Body of pancreas (tissue), 4 donors: ENCODE measurements at regions not wholly inside any gene's neighbourhood (a gene's known extent, or its start where the extent isn't known, plus 50 kb on each side); places are given as distances from the start of the nearest gene placed in this dataset.

Experiments
- ATAC-seq: fragments of 150-250 bp; one replicate; pipeline ENCODE4 v1.9.1; 2016
- DNase-seq, 4 donors: peaks; one replicate each; pipeline ENCODE4 v3.0.0-alpha.2; 2019
- H3K27ac ChIP-seq, 4 donors: fragments of 200-600 bp; sonication (generic); 1 replicate in 3 of 4; 2 replicates in 1 of 4; pipeline versions ENCODE4 v1.5.1 to v1.6.1; 2016 to 2019; ENCODE audit warnings: mild to moderate bottlenecking in 1 of 4, mixed read lengths in 1 of 4, moderate library complexity in 1 of 4
- H3K27me3 ChIP-seq, 2 donors: fragments of 200-600 bp; sonication (generic); one replicate each; pipeline ENCODE4 v1.6.0; 2016; ENCODE audit warnings: mild to moderate bottlenecking in 1 of 2
- H3K36me3 ChIP-seq, 2 donors: fragments of 200-600 bp; sonication (generic); replicated peaks in 1 of 2; 2 replicates each; pipeline ENCODE4 v1.5.1; 2016; ENCODE audit warnings: low read depth in 2 of 2; ENCODE audit not compliant: insufficient read depth in 1 of 2
- H3K4me1 ChIP-seq: fragments of 200-600 bp; sonication (generic); one replicate; pipeline ENCODE4 v1.6.0; 2016
- H3K4me3 ChIP-seq, 2 donors: fragments of 200-600 bp; sonication (generic); 1 replicate in 1 of 2; 2 replicates in 1 of 2; pipeline ENCODE4 v1.5.1; 2016 to 2019
- H3K9me3 ChIP-seq, 3 donors: fragments of 200-600 bp; sonication (generic); 1 replicate in 2 of 3; 2 replicates in 1 of 3; pipeline ENCODE4 v1.5.1; 2016
- POLR2A ChIP-seq, 3 donors: fragments of 450-650 bp; IDR thresholded peaks; one replicate each; pipeline ENCODE4 v1.6.1; 2016; ENCODE audit warnings: antibody characterized with exemption in 3 of 3, mild to moderate bottlenecking in 2 of 3
- WGBS, 2 donors: methylation state at CpG; one replicate each; pipeline ENCODE4 v1.1.5; 2017; 5-methylcytosine and 5-hydroxymethylcytosine counted together
- intact Hi-C: fragments of 100-400 bp; cut with DNase I; formaldehyde crosslinking; loops from one replicate; pipeline ENCODE4 v1.15.1; 2023
- TF ChIP-seq, protein P1 (sequence below), 7 experiments: fragments of 450-650 bp in 4 of 7; fragments of 200-600 bp in 3 of 7; sonication (generic) in 3 of 7; IDR thresholded peaks; one replicate each; pipeline ENCODE4 v1.5.1; 2016 to 2019; ENCODE audit warnings: antibody characterized with exemption in 7 of 7

DNA sequence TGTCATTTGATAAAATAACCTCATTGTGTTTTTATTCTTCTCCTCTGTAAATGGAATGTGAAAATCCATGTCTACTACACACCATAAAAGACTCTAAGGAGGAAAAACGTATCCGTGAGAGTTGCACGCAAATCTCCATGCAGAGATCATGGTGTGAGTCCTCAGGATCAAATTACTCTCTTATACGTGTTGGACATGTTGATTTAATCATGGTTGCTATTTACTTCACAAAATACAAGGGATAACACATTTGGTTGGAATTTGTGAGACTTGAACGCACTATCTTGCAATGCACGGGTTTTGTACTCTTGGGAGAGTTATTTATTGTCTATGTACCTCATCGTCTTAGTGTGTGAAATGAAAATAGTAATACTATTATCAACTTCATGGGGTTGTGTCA lies 128.0 kb upstream of the RASSF8 start:
- DNase-seq (no peak), ATAC-seq (no peak)
- TF ChIP-seq, protein P1, sequence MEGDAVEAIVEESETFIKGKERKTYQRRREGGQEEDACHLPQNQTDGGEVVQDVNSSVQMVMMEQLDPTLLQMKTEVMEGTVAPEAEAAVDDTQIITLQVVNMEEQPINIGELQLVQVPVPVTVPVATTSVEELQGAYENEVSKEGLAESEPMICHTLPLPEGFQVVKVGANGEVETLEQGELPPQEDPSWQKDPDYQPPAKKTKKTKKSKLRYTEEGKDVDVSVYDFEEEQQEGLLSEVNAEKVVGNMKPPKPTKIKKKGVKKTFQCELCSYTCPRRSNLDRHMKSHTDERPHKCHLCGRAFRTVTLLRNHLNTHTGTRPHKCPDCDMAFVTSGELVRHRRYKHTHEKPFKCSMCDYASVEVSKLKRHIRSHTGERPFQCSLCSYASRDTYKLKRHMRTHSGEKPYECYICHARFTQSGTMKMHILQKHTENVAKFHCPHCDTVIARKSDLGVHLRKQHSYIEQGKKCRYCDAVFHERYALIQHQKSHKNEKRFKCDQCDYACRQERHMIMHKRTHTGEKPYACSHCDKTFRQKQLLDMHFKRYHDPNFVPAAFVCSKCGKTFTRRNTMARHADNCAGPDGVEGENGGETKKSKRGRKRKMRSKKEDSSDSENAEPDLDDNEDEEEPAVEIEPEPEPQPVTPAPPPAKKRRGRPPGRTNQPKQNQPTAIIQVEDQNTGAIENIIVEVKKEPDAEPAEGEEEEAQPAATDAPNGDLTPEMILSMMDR (IDR thresholded peaks at IDR 0.05), result no peak
- no peak for TF ChIP-seq POLR2A (IDR thresholded peaks at IDR 0.05)
- WGBS, 2 donors, result 63 to 67% methylated on average over 7 of the region's 7 CpGs
- intact Hi-C loops, result no loop called here
- H3K27ac ChIP-seq, result no peak overlapping the region
- no peaks in the 10 kb centered on the region for H3K4me1 ChIP-seq
- H3K9me3 ChIP-seq, result no peaks in the 10 kb centered on the region
- H3K4me3 ChIP-seq, result no peak overlapping the region
- no peaks in the 10 kb centered on the region for H3K27me3 ChIP-seq
- H3K36me3 ChIP-seq, result no peaks in the 10 kb centered on the region

DNA sequence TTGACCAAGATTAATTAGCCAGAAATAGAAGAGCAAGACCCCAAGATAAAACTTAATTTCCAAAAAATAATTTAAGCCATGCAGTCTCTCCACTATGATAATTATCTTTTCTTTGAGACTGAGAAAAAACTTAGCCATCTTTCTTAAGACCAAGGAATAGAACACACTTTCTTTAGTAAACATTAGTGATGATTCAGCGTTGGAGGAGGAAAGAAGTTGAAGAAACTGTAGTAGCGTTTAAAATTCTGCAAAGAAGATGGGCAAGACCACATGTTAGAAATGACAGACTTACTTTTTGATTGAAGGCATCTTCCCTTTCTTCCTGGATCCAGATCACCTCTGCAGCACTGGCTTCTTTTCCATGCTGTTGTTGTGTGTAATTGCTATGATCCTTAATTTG lies 124.8 kb upstream of the RASSF8 start:
- Histone ChIP-seq H3K4me1 (no peaks in the 10 kb centered on the region), H3K27ac (no peak overlapping the region), H3K9me3 (no peaks in the 10 kb centered on the region), H3K4me3 (no peak overlapping the region), H3K27me3 (no peaks in the 10 kb centered on the region), H3K36me3 (no peaks in the 10 kb centered on the region)
- WGBS, 2 donors, result 70 to 78% methylated on average over 2 of the region's 2 CpGs
- DNase-seq (no peak), ATAC-seq (no peak)
- intact Hi-C loops, result no loop called here
- no peak for TF ChIP-seq POLR2A (IDR thresholded peaks at IDR 0.05)
- TF ChIP-seq, protein P1 (IDR thresholded peaks at IDR 0.05), result no peak

DNA sequence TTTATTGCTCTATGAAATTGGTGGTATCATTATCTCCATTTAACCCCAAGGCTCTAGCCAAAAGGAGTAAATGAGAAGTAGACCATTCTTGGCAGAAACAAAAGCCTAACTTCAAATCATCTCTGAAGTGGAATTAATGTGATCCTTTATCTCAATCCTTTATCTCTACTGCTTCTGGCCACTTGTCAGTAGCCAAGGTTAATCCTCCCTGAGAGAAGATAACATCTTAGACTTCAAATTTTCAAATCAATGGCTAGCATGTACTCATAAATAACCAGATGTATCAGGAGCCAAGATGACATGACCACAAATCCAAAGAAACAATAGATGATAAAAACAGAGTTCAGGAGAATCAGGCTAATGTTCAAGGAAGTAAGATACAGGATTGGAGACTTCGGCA lies 123.1 kb upstream of the RASSF8 start:
- Histone ChIP-seq H3K9me3 (no peaks in the 10 kb centered on the region), H3K4me3 (no peak overlapping the region), H3K36me3 (no peaks in the 10 kb centered on the region), H3K4me1 (no peaks in the 10 kb centered on the region), H3K27me3 (no peaks in the 10 kb centered on the region), H3K27ac (no peak overlapping the region)
- no peak for TF ChIP-seq POLR2A (IDR thresholded peaks at IDR 0.05)
- TF ChIP-seq, protein P1 (IDR thresholded peaks at IDR 0.05), result no peak
- intact Hi-C loops, result no loop called here
- ATAC-seq, result no peak
- WGBS, 2 donors, result 78 to 91% methylated on average over 1 of the region's 1 CpG
- DNase-seq, result no peak

DNA sequence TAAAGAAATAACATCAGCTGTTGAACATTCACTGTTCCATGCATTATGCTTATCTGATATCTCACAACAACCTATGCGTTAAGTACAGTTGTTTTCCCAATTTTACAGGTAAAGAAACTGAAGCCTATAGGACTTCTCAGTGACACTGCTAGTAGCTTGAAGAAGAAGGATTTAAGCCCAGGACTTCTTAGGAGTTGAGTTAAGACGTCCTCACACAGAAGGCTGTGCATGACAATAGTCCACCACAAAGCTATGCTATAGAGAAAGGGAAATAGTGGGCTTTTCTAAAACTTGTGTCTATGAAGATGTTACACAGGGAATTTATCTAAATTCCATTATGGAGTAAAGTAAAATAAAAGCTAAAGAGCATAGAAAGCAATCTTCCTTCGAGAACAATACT lies 120.5 kb upstream of the RASSF8 start:
- no peaks in the 10 kb centered on the region for H3K27me3 ChIP-seq
- H3K4me3 ChIP-seq, result no peak overlapping the region
- no peak overlapping the region for H3K27ac ChIP-seq
- DNase-seq, result no peak
- H3K9me3 ChIP-seq, result no peaks in the 10 kb centered on the region
- H3K36me3 ChIP-seq, result no peaks in the 10 kb centered on the region
- intact Hi-C loops, result no loop called here
- H3K4me1 ChIP-seq, result no peaks in the 10 kb centered on the region
- 69 to 76% methylated on average over 3 of the region's 3 CpGs for WGBS, 2 donors
- TF ChIP-seq, protein P1 (IDR thresholded peaks at IDR 0.05), result no peak
- TF ChIP-seq POLR2A (IDR thresholded peaks at IDR 0.05), result no peak
- ATAC-seq, result no peak

DNA sequence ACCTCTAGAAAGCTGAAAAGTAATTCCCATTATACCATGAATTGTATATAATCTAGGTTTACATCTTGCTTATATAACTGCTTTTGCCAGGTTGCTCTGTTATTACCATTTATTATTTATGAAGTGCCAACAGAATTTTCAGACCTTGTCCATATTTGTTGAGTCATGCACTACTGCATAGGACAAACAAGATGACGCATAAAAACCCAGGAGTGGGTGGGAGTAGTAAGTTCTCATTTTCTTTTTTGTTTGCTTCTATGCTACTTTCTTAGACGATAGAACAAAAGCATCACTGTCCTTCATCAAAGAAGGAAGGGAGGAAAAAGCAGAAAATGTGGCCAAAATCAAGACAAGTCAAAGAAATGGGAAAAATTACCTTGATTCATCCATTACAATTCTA lies 119.0 kb upstream of the RASSF8 start:
- Histone ChIP-seq H3K27ac (no peak overlapping the region), H3K9me3 (no peaks in the 10 kb centered on the region), H3K4me3 (no peak overlapping the region), H3K36me3 (no peaks in the 10 kb centered on the region), H3K4me1 (no peaks in the 10 kb centered on the region), H3K27me3 (no peaks in the 10 kb centered on the region)
- intact Hi-C loops, result no loop called here
- 48 to 53% methylated on average over 2 of the region's 2 CpGs for WGBS, 2 donors
- TF ChIP-seq, protein P1 (IDR thresholded peaks at IDR 0.05), result no peak
- TF ChIP-seq POLR2A (IDR thresholded peaks at IDR 0.05), result no peak
- DNase-seq (no peak), ATAC-seq (no peak)
